Activated naive CD8-positive, alpha-beta T cell treated with anti-CD3 and anti-CD28 coated beads, Interleukin-2, amount 50 U/mL, for 24 hours (primary cell): ENCODE measurements at regions not wholly inside any gene's neighbourhood (a gene's known extent, or its start where the extent isn't known, plus 50 kb on each side); places are given as distances from the start of the nearest gene placed in this dataset.

Source experiments
- ATAC-seq: fragments of 150-1000 bp; cut with Tn5 transposase; one replicate; pipeline ENCODE4 v1.10.0; 2021
- DNase-seq: peaks from one replicate; pipeline ENCODE4 v3.0.0; 2021
- H3K27ac Mint-ChIP-seq: one replicate; pipeline ENCODE4 v1.8.0; 2021; ENCODE audit warnings: mild to moderate bottlenecking, mixed read lengths
- H3K27me3 Mint-ChIP-seq: one replicate; pipeline ENCODE4 v1.8.0; 2021; ENCODE audit warnings: mixed read lengths
- H3K36me3 Mint-ChIP-seq: one replicate; pipeline ENCODE4 v1.8.0; 2021; ENCODE audit warnings: low read depth, mixed read lengths
- H3K4me1 Mint-ChIP-seq: one replicate; pipeline ENCODE4 v1.8.0; 2021; ENCODE audit warnings: mixed read lengths
- H3K4me3 Mint-ChIP-seq: one replicate; pipeline ENCODE4 v1.8.0; 2021; ENCODE audit warnings: mild to moderate bottlenecking, moderate library complexity, mixed read lengths
- H3K9me3 Mint-ChIP-seq: one replicate; pipeline ENCODE4 v1.8.0; 2021; ENCODE audit warnings: mixed read lengths

GRCh38 chr5:82363524-82363923 lies 85.4 kb upstream of the RPS23 start:
- H3K4me3 Mint-ChIP-seq, result no peak overlapping the region
- H3K4me1 Mint-ChIP-seq, result peaks cover 19% of the 10 kb centered on the region
- H3K36me3 Mint-ChIP-seq, result no peaks in the 10 kb centered on the region
- H3K27me3 Mint-ChIP-seq, result peaks cover 2% of the 10 kb centered on the region
- H3K9me3 Mint-ChIP-seq, result no peaks in the 10 kb centered on the region
- no peak for ATAC-seq
- no peak for DNase-seq
- H3K27ac Mint-ChIP-seq, result no peak overlapping the region

GRCh38 chr5:82362636-82363035 lies 84.5 kb upstream of the RPS23 start:
- H3K4me3 Mint-ChIP-seq, result no peak overlapping the region

GRCh38 chr5:82360022-82360421 lies 81.9 kb upstream of the RPS23 start:
- DNase-seq, result no peak
- H3K4me1 Mint-ChIP-seq, result peaks cover 28% of the 10 kb centered on the region
- no peaks in the 10 kb centered on the region for H3K9me3 Mint-ChIP-seq
- no peaks in the 10 kb centered on the region for H3K27me3 Mint-ChIP-seq
- no peak for ATAC-seq
- H3K4me3 Mint-ChIP-seq, result no peak overlapping the region
- no peaks in the 10 kb centered on the region for H3K36me3 Mint-ChIP-seq
- no peak overlapping the region for H3K27ac Mint-ChIP-seq

More at GRCh38 chr5:82362636-82363035, 84.5 kb upstream of the RPS23 start:
- no peak for DNase-seq
- Mint-ChIP-seq H3K27ac (no peak overlapping the region), H3K36me3 (no peaks in the 10 kb centered on the region), H3K4me1 (peaks cover 28% of the 10 kb centered on the region), H3K9me3 (no peaks in the 10 kb centered on the region), H3K27me3 (peaks cover 2% of the 10 kb centered on the region)
- ATAC-seq, result no peak

GRCh38 chr5:82359272-82359671 lies 81.1 kb upstream of the RPS23 start:
- Mint-ChIP-seq H3K9me3 (no peaks in the 10 kb centered on the region), H3K27me3 (no peaks in the 10 kb centered on the region), H3K4me1 (peaks cover 28% of the 10 kb centered on the region), H3K4me3 (no peak overlapping the region), H3K27ac (no peak overlapping the region), H3K36me3 (no peaks in the 10 kb centered on the region)
- ATAC-seq, result no peak
- DNase-seq, result no peak

- no peaks in the 10 kb centered on the region for H3K27me3 Mint-ChIP-seq
- no peak overlapping the region for H3K27ac Mint-ChIP-seq
- no peak for ATAC-seq
- H3K36me3 Mint-ChIP-seq, result no peaks in the 10 kb centered on the region
- H3K9me3 Mint-ChIP-seq, result no peaks in the 10 kb centered on the region
- DNase-seq, result no peak
- H3K4me1 Mint-ChIP-seq, result peaks cover 28% of the 10 kb centered on the region
- H3K4me3 Mint-ChIP-seq, result no peak overlapping the region
Measured at GRCh38 chr5:82358457-82358856, 80.3 kb upstream of the RPS23 start.

GRCh38 chr5:82356808-82357671 lies 78.9 kb upstream of the RPS23 start:
- H3K4me3 Mint-ChIP-seq, result peak overlapping the region; percentile 69
- H3K36me3 Mint-ChIP-seq, result no peaks in the 10 kb centered on the region
- H3K9me3 Mint-ChIP-seq, result no peaks in the 10 kb centered on the region
- H3K27ac Mint-ChIP-seq, result peak overlapping the region; percentile 90
- H3K4me1 Mint-ChIP-seq, result peaks cover 28% of the 10 kb centered on the region
- DNase-seq (peak; percentile 65), ATAC-seq (peak; percentile 90)
- no peaks in the 10 kb centered on the region for H3K27me3 Mint-ChIP-seq

- no peak for ATAC-seq
- Mint-ChIP-seq H3K27me3 (no peaks in the 10 kb centered on the region), H3K27ac (no peak overlapping the region), H3K9me3 (no peaks in the 10 kb centered on the region), H3K4me1 (peaks cover 30% of the 10 kb centered on the region), H3K4me3 (no peak overlapping the region), H3K36me3 (no peaks in the 10 kb centered on the region)
- DNase-seq, result no peak
Measured at GRCh38 chr5:82356021-82356420, 77.9 kb upstream of the RPS23 start.

- Mint-ChIP-seq H3K4me3 (no peak overlapping the region), H3K36me3 (no peaks in the 10 kb centered on the region), H3K27ac (no peak overlapping the region), H3K9me3 (no peaks in the 10 kb centered on the region), H3K27me3 (no peaks in the 10 kb centered on the region), H3K4me1 (peaks cover 28% of the 10 kb centered on the region)
- DNase-seq (no peak), ATAC-seq (no peak)
Measured at GRCh38 chr5:82355496-82355895, 77.3 kb upstream of the RPS23 start.

- DNase-seq, result no peak
- ATAC-seq, result no peak
- H3K4me3 Mint-ChIP-seq, result no peak overlapping the region
- H3K27me3 Mint-ChIP-seq, result no peaks in the 10 kb centered on the region
- peaks cover 26% of the 10 kb centered on the region for H3K4me1 Mint-ChIP-seq
- H3K9me3 Mint-ChIP-seq, result no peaks in the 10 kb centered on the region
- no peak overlapping the region for H3K27ac Mint-ChIP-seq
- H3K36me3 Mint-ChIP-seq, result no peaks in the 10 kb centered on the region
Measured at GRCh38 chr5:82355053-82355452, 76.9 kb upstream of the RPS23 start.

GRCh38 chr5:82354543-82354942 lies 76.4 kb upstream of the RPS23 start:
- no peak overlapping the region for H3K27ac Mint-ChIP-seq
- no peak overlapping the region for H3K4me3 Mint-ChIP-seq

GRCh38 chr5:82353522-82353921 lies 75.4 kb upstream of the RPS23 start:
- ATAC-seq (no peak), DNase-seq (no peak)
- H3K4me3 Mint-ChIP-seq, result no peak overlapping the region
- H3K27me3 Mint-ChIP-seq, result no peaks in the 10 kb centered on the region
- peaks cover 22% of the 10 kb centered on the region for H3K4me1 Mint-ChIP-seq
- H3K27ac Mint-ChIP-seq, result no peak overlapping the region
- H3K36me3 Mint-ChIP-seq, result no peaks in the 10 kb centered on the region
- H3K9me3 Mint-ChIP-seq, result no peaks in the 10 kb centered on the region

More at GRCh38 chr5:82354543-82354942, 76.4 kb upstream of the RPS23 start:
- no peaks in the 10 kb centered on the region for H3K27me3 Mint-ChIP-seq
- DNase-seq (no peak), ATAC-seq (no peak)
- H3K9me3 Mint-ChIP-seq, result no peaks in the 10 kb centered on the region
- H3K4me1 Mint-ChIP-seq, result peaks cover 26% of the 10 kb centered on the region
- no peaks in the 10 kb centered on the region for H3K36me3 Mint-ChIP-seq

- no peak overlapping the region for H3K27ac Mint-ChIP-seq
- H3K9me3 Mint-ChIP-seq, result no peaks in the 10 kb centered on the region
- DNase-seq, result no peak
- peaks cover 10% of the 10 kb centered on the region for H3K4me1 Mint-ChIP-seq
- no peak for ATAC-seq
- H3K4me3 Mint-ChIP-seq, result no peak overlapping the region
- H3K36me3 Mint-ChIP-seq, result no peaks in the 10 kb centered on the region
- no peaks in the 10 kb centered on the region for H3K27me3 Mint-ChIP-seq
Measured at GRCh38 chr5:82352146-82352791, 74.1 kb upstream of the RPS23 start.

- H3K27me3 Mint-ChIP-seq, result no peaks in the 10 kb centered on the region
Measured at GRCh38 chr5:82351754-82352145, 73.6 kb upstream of the RPS23 start.

GRCh38 chr5:82351297-82351696 lies 73.1 kb upstream of the RPS23 start:
- H3K36me3 Mint-ChIP-seq, result no peaks in the 10 kb centered on the region
- no peak overlapping the region for H3K4me3 Mint-ChIP-seq
- no peaks in the 10 kb centered on the region for H3K27me3 Mint-ChIP-seq
- peaks cover 1% of the 10 kb centered on the region for H3K4me1 Mint-ChIP-seq
- H3K27ac Mint-ChIP-seq, result no peak overlapping the region
- ATAC-seq, result no peak
- no peak for DNase-seq
- no peaks in the 10 kb centered on the region for H3K9me3 Mint-ChIP-seq

More at GRCh38 chr5:82351754-82352145, 73.6 kb upstream of the RPS23 start:
- ATAC-seq (no peak), DNase-seq (no peak)
- no peak overlapping the region for H3K27ac Mint-ChIP-seq
- no peaks in the 10 kb centered on the region for H3K36me3 Mint-ChIP-seq
- peaks cover 5% of the 10 kb centered on the region for H3K4me1 Mint-ChIP-seq
- no peaks in the 10 kb centered on the region for H3K9me3 Mint-ChIP-seq
- no peak overlapping the region for H3K4me3 Mint-ChIP-seq

GRCh38 chr5:82349652-82350051 lies 71.5 kb upstream of the RPS23 start:
- DNase-seq (peak; percentile 57), ATAC-seq (no peak)
- Mint-ChIP-seq H3K9me3 (no peaks in the 10 kb centered on the region), H3K36me3 (no peaks in the 10 kb centered on the region), H3K27me3 (no peaks in the 10 kb centered on the region), H3K27ac (no peak overlapping the region), H3K4me3 (no peak overlapping the region), H3K4me1 (peaks cover 1% of the 10 kb centered on the region)
